SIG-M5 treated with dmso at 0.1 percent for 504 hours (cell line): ENCODE measurements at regions not wholly inside any gene's neighbourhood (a gene's known extent, or its start where the extent isn't known, plus 50 kb on each side); places are given as distances from the start of the nearest gene placed in this dataset.
A peak's percentile ranks its signal among the peaks of the same experiment; 100 is the strongest.

Experiments
- DNase-seq: peaks from one replicate; lab custom pipeline; 2025; ENCODE audit not compliant: unreplicated experiment; lab: John Stamatoyannopoulos, UW

GRCh38 chr10:88125766-88126165, 262.3 kb downstream of the PTEN start:
- no peak for DNase-seq

- DNase-seq: no peak
Measured at GRCh38 chr10:88126699-88127098, 263.3 kb downstream of the PTEN start.

GRCh38 chr10:88127269-88127668, 263.8 kb downstream of the PTEN start:
- DNase-seq: peak; percentile 19

DNA sequence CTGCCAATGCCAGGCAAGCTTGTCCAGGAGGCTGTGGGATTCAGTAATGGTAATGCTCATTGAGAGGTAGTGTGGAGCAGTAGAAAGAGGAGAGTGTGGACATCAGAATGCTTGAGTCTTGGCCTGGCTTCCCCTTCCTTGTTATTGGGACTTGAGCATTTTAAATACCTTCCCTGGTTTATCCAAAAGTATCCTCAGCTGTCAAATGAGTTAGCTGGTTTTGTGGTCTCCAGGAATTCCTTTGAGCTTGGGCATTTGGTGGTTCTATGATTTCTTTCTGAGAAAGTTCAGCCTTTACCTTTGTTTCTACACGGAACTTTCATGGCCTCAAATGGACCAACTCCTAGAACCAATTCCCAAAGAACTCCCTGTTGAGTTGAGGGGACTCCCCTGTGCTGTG, 264.3 kb downstream of the PTEN start:
- DNase-seq: no peak

DNA sequence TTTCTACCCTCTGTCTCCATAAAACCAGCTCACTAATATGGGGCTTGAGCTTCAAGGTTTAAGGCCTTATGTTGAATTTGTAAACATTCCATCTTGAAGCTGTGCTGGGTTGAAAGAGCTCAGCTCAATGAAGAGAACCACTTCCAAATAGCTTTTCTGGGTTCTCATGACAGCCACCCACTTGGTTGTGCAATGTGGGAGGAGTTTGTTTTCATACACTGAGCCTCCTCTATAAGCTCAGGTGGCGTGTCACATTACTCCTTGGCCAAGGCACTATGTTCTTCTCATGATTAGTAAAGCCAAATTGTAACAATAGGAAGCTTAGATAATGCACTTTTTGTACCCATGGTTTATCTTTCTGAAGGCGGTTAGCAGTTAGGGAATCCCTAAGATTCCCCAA, 265.6 kb downstream of the PTEN start:
- DNase-seq: peak; percentile 15

DNA sequence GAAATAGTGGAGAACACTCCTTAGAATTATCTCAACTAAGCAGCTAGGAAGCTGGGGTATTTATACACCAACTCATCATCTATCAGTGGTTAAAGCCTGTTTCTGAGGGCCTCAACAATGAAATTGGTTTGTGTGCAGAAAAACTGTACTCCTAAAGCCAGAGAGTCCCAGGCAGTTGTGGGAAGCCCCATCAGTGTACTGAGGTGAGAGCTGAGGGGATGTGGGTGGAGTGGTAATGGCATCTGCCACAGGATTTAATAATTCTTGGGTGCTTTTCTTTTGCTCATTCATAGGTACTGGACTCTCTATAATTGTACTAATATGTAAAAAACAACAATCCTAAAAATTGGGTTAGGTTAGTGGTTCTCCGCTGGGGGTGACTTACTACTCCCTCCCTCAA, 267.5 kb downstream of the PTEN start:
- no peak for DNase-seq

GRCh38 chr10:88131511-88132139, 268.2 kb downstream of the PTEN start:
- DNase-seq: no peak

DNA sequence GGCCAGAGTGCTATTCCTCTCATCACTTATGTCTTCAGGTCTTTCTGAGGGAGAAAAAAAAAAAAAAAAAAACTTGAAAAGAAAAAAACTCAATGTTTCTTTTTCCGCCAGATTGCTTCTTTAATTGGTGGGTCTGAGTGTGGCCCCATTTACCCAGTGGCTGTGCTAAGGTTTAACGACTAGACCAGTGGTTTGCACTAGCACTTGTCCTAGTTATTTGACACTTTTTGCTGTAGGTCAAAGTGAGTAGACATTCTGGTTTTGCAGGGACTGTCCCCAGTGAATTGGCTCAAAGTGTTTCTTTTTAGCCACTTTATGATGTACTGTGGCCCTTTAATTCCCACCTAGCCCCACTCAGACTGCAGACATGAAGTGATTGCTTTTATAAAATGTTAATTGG, 273.3 kb downstream of the PTEN start:
- no peak for DNase-seq

GRCh38 chr10:88138319-88138848, 275.0 kb downstream of the PTEN start:
- DNase-seq: no peak

DNA sequence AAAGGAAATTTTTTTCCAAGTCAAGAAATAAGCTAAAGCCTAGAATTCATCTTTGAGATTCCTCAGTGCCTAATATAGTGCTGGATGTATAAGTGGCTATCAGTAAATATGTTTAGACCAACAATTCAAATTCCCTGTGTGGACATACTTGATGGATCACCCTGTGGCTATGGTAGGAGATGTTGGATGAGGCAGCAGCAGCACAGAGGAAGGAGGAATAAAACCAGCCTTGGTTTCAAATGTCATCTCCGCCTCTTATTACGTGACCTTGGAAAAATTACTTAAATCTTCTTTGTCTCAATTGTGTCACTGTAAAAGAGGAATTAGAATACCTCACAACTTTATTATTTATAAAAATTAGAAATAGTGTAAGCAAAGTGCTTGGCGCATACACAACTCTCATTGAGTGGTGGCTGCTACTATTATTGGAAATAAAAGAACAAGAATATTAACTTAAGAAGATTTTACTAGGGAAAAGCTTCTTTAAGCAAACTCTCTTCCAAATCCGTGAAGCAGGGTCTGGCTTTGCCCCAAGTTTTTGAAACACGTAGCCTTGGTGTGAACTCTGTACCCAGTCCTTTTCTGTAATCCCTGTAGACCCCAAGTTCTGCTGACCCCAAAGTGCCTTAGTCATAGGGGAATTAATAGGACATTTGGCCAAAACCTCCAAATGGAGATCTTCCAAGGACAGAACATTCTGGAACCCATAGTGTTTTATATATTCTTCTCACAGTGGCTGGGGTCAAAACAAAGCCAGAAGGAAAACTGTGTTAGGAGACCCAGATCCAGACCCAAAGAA, 283.8 kb downstream of the PTEN start:
- no peak for DNase-seq

DNA sequence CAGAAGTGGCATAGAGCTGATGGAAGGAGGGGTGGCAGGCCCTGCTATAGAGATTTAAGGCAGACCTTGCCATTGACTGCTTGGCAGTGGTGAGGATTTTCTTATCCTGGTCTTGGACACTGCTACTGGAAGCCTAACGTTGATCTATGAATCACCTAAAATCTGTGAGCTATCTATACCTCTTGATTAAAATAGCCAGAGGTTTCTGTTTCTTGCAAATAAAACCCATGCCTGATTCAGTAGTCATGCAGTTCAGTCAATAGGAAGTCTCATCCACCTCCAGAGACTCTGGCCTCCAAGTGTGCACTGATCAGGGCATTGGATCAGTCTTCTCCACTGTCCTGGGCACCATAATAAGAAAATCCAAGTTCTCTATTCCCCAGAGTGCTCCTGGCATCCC, 286.5 kb downstream of the PTEN start:
- no peak for DNase-seq

GRCh38 chr10:88150339-88150738, 286.9 kb downstream of the PTEN start:
- no peak for DNase-seq

- DNase-seq: peak; percentile 29
Measured at GRCh38 chr10:88152728-88153133, 289.3 kb downstream of the PTEN start.

- DNase-seq: no peak
Measured at GRCh38 chr10:88154596-88155250, 291.3 kb downstream of the PTEN start.

DNA sequence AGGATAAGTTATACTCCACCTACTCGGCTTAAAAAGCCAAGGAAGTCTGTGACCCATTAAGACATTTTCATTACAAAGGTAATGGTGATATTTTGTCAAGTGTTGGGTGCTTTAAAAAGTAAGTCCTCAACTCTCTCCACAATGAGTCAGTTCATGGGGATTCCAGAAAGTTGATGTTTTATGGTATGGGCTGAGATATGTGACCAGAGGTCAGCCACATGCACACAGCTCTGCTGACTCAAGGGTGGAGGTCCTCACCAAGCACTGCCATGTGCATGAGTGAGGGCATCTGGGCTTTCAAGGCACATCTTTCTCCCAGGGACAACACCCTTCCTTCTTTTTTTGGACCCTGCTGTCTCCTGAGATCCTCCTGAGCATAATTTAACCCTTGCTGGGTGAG, 292.9 kb downstream of the PTEN start:
- DNase-seq: no peak

DNA sequence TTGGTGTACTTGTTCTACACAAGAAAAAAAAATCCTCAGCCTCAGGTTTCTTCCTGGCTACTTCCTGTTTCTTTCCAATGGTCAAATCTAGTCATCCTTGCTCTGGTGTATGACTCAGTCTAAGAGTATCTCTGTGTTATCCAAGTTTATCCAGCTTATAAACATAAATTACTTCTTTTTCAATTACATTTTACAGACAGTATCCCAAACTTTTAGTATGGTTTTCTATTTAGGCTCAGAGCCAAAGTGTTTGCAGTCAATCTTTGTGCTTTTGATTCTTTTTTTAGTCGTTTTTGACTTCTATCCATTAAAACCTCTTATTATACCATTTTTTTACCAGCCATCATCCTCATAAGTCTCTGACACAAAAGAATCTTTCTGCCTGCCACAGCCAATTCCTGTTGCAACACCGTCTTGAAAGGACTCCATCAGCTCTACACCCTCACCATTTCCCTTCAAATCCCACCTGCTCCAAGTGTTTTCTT, 294.6 kb downstream of the PTEN start:
- DNase-seq: peak; percentile 31

DNA sequence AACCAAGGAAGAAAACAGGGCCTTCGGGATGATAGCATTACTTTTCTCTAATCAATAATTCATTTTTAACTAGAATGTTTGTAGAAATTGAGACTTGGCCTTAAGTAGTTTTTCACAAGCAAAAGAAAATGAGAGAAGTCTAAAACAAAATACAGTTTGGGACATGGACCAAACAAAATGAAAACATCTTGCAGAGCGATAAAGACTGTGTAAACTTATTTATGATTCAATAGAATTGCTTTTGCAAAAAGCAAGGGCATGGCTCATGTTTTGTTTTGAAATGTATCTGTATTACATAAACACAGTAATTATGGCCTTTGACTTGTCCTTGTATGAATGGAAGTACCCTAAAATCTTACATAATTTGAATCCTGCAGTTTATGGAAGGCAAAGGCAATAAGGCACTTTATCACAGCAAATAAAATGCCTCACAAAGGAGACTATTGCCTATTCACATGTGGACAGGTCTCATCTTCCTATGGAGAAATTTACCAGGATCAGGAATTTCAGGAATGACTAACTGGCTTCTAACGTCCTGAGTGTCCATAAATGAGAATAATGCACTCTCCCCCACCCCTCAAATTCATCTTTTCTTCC, 295.2 kb downstream of the PTEN start:
- no peak for DNase-seq

DNA sequence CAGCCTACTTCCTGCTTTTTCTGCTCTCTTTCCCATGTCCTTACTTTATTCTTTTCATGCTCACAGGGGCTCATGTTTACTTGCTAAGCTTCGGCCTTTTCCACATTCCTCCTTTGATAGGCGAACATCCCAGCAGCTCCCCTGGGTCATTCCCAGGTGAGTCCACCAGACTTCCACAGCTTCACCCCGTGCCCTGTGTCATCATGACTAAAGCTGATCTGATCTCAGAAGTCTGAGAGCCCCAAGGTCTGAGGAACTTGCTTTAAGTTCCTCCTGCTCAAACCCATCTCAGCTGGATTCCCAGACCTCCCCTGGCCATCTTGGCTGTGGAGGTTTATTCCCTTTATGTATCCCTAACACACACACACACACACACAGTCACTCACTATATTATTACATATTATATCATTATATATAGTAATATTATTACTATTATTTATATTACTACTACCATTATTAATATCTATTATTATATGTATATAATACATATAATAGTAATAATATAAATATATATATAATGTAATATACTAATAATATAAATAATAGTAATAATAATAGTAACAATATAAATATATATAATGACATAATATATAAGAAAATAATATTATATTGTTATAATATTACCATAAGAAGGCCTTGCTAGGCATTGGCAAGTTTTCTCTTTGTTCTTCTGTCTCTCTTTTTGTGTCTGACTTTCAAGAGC, 295.9 kb downstream of the PTEN start:
- DNase-seq: no peak

DNA sequence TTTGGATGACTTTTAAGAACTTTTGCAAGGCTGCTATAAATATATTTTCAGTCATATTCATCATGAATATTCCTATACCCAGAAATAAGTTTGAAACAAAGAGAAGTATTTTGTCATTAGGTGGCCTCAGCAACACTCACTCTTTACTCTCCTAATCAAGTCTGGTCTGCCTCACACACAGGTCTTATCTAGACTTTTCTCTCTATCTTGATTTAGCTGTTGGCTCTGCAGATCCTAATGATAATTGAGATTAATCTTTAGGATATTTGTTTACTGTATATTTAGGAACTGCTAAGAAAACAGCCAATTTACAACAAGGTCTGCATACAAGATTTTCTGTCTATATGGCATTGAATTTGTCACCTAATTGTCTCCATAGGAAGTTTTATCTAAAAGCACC, 297.6 kb downstream of the PTEN start:
- DNase-seq: no peak

GRCh38 chr10:88161756-88162155, 298.3 kb downstream of the PTEN start:
- DNase-seq: no peak

DNA sequence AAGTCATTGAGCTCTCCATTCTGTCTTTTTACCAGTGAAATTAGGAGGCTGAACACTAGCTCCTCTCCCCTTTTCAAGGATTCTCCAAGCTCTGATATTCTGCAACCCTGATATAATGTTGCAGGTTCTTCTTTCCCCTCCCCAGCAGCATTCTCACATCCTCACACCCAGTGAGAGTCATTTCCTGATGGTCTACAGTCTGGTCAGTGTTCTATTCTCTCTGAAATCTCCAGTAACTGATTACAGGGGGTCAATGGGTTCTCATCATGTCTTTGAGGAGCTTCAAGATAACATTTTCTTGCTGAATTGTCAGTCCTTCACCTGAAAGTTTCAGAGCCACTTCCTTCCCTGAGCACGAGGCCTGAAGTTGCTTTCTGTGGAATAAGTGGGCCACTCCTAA, 299.4 kb downstream of the PTEN start:
- no peak for DNase-seq
